Limb (tissue), 2 donors: ENCODE measurements at regions not wholly inside any gene's neighbourhood (a gene's known extent, or its start where the extent isn't known, plus 50 kb on each side); places are given as distances from the start of the nearest gene placed in this dataset.
"Not testable (repeated sequence)": the region's sequence is repeated elsewhere in the genome, so short reads cannot be mapped to it uniquely, and the experiment has no call there.

ENCODE experiments used
- DNase-seq, 2 donors: peaks; one replicate each; pipeline ENCODE4 v3.0.0-alpha.2; 2016; ENCODE audit errors: extremely low spot score in 2 of 2

DNA sequence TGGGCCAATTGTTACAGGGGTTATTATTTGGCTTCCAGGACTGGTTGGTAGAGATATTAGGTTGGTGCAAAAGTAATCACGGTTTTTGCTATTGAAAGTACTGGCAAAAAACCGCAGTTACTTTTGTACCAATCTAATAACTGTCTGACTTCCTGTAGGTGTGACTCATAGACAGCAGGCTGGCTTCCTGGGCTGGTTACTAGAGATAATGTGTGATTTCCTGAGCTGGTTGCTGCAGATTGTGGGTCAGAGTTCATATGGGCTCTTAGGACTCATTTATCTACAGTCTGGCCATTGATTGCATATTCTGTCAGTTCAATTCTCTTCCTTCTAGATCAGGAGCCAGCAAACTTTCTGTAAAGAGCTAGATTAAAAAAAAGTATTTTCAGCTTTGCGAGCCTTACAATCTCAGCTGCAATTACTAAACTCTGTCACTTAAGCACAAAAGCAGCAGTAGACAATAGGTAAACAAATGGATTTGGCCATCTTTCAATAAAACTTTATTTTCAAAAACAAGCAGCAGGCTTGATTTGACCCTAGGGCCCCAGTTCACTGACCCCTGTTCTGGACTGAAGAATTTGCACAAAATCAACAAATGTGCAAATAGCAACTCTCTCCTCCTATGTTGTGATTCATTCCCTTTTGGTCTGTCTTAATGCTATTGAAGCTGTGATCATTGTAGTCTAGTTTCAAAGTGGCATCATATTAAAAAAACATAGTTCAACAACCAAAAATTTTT is 50.8 kb upstream of the BOD1L1 start:
- no peak for DNase-seq

DNA sequence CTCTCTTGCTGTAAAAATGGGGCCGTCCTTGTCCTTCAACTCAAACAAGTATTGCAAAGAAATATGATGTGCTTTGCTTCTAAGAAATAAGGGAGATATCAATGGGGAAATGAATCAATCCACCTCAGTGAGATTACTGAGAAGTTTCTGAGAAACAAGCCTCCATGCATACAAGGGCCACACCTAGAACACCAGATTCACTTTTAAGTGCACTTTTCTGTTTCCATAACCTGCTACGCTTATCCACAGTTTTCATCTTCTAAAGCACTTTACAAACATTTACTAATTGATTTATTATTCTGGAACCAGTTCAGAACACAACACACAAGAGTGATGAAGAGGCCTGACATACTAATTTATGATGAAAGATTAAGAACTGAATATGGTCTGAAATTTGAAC is 54.0 kb upstream of the BOD1L1 start:
- no peak for DNase-seq

DNA sequence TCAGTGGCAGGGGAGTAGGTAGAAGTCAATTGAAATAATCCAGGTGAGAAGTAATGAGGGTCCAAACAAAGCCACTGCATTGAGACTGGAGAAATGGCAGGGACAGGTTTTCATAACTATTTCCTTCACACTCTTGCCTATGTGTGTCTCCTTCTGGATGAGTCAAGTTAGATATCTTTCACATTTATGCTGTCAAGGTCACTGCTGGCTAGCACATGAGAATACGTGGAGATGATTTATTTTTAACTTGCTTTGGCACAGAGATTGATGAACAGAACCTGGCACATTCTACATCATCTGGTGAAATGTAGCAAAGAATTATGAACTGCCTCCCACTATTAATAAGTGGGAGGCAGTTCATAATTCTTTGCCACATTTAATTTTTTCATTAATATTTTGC is 66.7 kb upstream of the BOD1L1 start:
- DNase-seq: no peak

DNA sequence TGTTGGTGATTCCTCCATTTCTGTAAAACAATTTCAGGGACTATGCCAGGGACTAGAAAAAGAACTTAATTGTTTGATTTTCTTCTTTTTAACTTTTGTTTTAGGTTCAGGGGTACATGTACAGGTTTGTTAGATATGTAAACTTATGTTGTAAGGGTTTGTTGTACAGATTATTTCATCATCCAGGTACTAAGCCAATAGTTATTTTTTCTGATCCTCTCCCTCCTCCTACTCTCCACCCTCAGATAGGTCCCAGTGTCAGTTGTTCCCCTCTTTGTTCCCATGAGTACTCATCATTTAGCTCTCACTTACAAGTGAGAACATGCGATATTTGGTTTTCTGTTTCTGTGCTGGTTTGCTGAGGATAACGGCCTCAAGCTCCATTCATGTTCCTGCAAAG is 70.8 kb upstream of the BOD1L1 start:
- no peak for DNase-seq

DNA sequence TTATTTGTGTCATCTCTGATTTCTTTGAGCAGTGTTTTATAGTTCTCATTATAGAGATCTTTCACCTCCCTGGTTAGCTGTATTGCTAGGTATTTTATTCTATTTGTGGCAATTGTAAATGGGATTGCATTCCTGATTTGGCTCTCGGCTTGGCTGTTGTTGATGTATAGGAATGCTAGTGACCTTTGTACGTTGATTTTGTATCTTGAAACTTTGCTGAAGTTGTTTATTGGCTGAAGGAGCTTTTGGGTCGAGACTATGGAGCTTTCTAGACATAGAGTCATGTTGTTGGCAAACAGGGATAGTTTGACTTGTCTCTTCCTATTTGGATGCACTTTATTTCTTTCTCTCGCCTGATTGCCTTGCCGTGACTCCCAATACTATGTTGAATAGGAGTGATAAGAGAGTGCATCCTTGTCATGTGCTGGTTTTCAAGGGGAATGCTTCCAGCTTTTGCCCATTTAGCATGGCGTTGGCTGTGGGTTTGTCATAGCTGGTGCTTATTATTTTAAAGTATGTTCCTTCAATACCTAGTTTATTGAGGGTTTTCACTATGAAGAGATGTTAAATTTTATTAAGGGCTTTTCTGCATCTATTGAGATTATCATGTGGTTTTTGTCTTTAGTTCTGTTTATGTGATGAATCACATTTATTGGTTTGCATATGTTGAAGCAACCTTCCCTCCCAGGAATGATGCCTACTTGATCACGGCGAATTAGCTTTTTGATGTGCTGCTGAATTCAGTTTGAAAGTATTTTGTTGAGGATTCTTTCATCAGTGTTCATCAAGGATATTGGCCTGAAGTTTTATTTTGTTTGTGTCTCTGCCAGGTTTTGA is 72.7 kb upstream of the BOD1L1 start:
- no peak for DNase-seq

DNA sequence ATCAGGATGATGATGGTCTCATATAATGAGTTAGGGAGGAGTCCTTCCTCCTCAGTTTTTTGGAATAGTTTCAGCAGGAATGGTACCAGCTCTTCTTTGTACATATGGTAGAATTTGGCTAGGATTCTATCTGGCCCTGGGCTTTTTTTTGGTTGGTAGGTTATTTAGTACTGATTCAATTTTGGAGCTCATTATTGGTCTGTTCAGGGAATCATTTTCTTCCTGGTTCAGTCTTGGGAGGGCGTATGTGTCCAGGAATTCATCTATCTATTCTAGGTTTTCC is 73.3 kb upstream of the BOD1L1 start:
- not testable (repeated sequence) for DNase-seq

DNA sequence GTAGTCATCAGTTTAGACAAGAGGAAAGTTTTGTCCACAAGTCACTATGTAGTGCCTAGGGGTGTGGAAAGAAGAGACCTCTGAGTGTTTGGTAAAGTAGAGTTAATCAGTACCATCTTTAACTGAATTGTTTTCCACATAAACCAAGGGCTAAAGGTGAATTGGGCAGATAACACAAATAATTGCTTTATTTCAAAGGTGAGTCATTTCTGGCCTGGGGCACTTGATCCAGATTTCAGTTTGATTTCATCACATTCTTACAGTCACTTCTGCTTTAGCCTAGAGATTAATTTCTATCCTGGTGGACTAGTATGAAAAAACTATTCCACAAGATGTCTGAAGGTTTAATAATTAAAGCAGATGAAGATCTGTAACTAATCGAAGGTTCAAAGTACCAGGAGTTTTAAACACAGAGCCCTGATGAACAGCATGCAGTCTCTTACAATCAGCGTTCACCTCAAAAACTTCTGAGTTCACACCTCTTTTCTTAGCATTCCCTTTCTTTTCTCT is 74.5 kb upstream of the BOD1L1 start:
- no peak for DNase-seq

DNA sequence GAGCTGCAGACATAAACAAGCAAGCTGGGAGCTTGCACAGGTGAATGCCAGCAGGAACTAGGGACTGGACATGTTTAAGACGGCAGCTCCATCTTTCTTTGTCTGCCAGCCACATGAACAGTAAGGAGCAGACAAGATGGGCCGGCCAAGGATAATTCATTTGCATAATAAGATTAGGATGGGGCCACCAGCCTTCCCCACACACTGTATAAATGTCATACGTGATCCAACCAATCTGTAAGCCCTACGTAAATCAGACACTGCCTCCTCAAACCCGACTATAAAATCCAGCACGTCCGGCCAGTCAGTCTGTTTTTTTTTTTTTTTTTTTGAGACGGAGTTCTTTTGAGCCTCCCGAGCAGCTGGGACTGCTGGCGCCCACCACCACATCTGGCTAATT is 75.6 kb upstream of the BOD1L1 start:
- DNase-seq: no peak

DNA sequence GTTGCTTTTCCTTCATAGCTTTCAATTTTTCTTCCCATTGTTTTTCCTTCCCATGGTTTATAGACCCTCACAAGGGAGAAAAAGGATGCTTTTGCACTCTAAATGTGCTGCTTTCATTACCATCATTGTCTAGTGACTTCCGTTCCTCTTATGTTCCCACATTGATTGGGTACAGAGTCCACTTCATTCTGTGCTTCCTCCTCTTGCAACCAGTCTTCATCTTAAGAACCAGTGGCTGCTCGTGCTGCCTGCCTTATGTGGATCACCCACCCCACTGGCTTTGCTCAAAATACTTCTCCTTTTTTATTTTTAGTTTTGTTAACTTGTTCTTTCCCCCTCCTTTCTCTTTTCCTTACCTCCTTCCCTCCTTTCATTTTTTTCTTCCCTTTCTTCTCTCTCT is 76.5 kb upstream of the BOD1L1 start:
- DNase-seq: no peak

DNA sequence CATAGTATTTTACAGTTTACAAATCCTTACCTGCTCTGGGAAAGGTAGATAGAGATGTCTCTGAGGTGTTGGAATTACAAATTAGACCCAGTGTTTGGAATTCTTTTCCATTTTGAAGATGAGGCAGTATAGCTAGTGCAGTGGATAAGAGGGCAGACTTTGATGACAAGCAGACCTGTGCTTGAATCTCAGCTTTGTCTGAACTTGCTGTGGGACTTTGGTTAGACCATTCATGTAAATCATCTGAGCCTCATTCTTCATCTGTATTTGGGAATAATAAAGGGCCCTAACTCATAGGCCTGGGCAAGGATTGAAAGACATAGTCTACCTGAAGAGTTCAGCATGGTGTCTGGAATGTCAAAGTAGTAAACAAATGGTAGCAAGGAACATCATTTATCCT is 77.2 kb upstream of the BOD1L1 start:
- DNase-seq: no peak

DNA sequence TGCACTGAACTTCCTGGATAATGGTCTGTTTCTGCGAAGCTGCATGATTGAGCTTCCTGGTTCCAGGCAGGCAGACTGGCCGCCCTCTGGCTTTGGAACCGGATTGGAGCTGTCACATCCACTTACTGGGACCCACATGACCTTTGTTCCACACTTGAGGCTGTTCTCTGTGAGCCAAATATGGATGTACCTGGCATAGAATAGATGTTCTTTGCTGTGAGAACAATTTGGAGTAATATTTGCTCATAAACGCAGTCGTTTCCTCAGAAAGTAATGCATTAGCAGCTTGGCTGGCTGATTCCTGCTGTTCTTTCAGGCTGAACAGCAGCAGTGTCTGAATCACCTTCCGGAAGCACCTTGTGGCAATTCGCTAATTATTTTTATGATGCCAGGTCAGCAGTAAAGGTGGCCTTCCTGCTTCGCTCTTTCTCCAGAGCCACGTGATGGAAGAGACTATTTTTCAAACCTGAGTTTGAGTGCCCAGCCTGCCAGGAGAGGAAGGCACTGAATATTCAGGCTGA is 78.1 kb upstream of the BOD1L1 start:
- DNase-seq: no peak

DNA sequence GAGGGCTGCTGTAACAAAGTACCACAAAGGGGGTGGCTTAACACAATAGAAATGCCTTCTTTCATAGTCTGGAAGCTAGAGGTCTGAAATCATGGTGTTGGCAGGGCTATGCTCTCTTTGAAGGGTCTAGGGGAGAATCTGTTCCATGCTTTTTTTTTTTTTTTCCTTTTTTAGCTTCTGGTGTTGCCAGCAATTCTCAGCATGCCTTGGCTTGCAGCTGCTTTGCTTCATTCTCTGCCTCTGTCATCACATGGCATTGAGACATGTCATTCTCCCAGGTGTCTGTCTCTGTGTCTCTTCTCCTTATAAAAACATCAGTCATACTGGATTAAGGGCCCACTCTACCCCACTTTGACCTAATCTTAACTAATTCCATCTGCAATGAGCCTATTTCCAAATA is 78.6 kb upstream of the BOD1L1 start:
- DNase-seq: no peak

DNA sequence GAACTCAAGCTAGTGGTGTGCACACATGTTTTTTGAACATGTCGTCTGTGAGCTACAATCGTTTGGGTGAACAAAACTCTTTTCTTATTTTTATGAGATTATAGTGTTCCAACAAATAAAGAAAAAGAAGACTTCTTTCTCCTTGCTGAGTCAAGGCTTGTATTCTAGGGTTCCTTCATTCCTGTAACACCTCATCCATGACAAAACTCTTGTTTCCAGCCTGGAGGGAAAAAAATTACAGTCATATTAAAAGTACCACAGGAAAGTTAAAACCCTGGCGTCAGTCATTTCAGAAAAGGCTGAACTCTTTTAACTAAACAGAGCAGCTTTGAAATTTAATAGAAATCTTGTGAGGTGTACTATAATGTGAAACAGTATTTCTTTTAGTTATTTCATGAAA is 79.2 kb upstream of the BOD1L1 start:
- DNase-seq: no peak

DNA sequence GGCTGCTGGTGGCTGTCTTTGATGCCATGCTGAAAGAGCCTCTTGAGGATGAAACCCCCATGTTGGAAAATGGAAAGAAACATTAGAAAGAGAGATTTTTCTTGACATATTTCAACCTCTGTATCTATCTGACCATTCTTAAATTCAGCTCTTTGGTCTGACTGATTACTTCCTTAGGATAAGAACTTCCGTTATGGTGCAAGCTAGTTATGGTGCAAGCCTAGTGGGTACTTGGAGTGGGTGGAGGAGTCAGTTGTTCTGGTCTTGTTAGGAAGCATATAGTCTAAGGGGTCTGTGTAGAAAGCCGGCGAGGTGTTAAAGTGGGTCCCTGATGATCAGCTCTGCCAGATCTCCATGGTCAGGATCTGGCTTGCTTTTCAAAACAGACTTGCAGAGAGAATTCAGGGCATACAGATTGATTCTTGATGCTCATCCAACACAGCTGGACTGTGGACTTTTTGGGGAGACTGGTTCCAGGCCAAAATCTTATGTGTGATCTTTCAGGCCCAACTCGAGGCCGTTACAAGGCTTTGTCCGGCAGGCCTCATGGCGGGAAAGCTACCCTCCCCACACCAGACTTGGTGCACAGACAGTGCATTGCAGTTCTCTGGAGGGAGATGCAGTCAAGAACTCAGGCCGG is 82.8 kb upstream of the BOD1L1 start:
- DNase-seq: no peak

DNA sequence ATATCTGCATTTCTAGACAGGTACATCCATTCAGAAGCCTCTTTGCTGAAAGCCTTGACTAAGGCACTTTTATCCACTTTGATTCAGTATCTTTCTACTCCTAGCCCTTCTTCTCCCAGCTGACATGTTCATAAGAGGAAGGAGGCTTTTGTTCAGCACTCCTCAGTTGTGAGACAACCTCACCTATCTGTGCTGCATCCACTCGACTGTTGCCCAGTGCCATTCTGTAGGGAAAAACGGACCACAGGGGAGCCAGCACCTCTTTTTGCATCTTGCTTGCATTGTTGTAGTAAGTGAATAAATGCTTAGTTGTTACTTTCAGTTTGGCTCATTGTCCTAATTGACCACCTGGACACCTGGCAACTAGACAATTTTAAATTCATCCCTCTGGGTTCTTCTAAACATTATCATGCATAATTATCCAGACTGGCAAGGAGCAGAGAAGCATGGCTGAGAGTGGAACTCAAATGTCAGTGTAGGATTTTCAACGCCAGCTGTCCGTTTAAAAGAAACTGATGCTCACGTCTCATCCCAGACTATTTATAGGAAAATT is 83.8 kb upstream of the BOD1L1 start:
- DNase-seq: no peak

DNA sequence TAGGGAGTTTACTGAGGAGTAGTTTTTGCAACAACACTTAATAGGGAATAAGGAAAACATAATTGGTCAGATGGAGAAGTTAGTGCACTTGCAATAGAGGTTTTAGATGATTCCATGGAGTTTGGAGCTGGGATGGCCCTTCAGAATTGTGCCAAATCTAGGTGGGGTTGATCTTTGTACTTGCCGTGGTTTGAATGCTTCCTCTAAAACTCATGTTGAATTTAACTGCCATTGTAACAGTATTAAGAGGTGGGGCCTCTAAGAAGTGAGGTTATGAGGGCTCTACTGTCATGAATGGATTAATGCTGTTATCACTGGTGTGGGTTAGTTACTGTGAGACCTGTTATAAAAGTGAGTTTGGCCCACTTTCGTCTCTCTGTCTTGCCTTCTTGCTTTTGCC is 94.4 kb upstream of the BOD1L1 start:
- DNase-seq: no peak

DNA sequence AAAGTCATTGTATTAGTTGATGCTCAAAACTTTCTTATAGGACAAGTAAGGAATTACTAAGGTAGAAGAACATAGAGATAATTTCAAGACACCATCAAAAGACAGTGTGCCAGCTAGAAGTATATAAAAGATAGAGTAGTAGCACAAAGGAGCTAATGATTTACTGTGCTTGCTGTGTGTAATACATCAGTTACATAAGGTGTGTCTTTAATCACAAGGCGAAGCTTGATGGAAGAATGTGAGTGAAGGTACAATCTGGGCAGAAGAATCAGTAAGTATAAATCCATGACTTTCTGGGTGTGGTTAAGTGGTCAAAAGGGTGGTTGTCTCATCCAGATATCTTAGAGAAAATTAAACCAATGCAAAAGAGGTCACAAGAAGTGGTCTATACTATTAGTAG is 95.1 kb upstream of the BOD1L1 start:
- DNase-seq: no peak

DNA sequence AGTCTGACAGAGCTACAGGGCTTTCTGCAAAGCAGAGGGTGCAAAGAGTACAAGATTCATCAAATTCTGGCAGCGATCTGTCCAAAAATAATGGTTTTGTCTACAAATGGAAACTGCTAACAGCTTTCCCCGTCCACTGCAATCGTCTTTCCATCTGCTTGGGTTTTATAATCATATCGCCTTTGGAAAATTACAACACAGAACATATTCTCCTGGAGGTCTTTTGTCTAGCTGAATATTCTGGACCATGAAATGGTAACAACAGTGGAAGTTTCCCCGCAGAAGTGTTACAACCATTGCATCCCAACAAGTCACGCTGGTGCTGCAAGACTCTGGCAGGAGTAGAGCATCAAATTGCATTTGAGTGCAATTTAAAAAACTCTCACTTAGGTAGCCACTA is 101.2 kb upstream of the BOD1L1 start:
- DNase-seq: no peak

DNA sequence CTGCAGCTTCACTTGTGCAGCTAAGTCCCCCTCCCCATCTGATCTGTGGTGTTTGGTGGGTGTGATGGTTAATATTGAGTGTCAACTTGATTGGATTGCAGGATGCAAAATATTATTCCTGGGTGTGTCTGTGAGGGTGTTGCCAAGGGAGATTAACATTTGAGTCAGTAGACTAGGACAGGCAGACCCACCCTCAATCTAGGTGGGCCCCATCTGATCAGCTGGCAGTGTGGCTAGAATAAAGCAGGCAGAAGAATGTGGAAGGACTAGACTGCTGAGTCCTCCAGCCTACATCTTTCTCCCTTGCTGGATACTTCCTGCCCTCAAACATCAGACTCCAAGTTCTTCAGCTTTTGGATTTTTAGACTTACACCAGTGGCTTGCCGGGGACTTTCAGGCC is 103.5 kb upstream of the BOD1L1 start:
- no peak for DNase-seq

DNA sequence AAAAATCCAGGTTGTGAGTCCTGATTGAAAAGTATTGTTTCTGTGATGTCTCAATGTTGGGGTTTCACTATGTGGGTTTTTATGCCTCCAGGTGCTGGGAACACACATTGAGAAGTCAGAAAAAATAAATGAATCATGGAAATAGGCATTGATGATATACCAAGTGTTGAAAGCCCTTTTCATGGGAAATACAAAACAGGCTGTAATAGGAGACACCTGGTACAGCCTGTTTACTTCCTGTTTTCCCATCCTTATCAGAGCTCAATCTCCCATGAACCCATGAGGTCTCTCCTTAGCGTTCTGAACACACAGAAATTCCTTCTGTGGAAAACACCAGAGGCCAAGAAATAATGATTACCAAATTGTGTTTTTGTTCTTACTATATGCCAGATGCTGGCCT is 106.3 kb upstream of the BOD1L1 start:
- no peak for DNase-seq

DNA sequence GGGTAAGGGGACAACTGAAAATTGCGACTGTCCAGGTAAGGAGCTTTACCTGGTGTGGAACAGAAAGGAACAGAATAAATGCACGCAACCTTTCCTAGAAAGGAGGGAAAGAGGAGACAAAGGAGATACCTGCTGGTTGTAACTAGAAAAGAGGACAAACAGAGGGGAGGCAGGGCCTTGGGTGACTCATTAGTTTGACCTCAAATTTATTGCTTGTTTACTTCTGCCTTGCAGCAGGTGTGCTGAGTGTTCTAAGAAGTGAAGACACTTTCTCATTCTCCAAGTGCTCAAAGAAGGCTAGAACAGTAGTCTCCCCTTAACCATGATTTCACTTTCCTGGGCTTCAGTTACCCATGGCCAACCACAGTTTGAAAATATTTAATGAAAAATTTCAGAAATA is 123.1 kb upstream of the BOD1L1 start:
- no peak for DNase-seq

DNA sequence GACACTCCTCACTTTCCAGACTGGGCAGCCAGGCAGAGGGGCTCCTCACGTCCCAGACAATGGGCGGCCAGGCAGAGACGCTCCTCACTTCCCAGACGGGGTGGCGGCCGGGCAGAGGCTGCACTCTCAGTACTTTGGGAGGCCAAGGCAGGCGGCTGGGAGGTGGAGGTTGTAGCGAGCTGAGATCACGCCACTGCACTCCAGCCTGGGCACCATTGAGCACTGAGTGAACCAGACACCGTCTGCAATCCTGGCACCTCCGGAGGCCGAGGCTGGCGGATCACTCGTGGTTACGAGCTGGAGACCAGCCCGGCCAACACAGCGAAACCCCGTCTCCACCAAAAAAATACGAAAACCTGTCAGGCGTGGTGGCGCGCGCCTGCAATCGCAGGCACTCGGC is 134.1 kb upstream of the BOD1L1 start:
- not testable (repeated sequence) for DNase-seq
